ENCODE measurements at regions not wholly inside any gene's neighbourhood (a gene's known extent, or its start where the extent isn't known, plus 50 kb on each side); places are given as distances from the start of the nearest gene placed in this dataset.

GRCh38 chr2:67583185-67583584 is 186.1 kb downstream of the ETAA1 start:
- 40% methylated on average over 2 of the region's 2 CpGs for WGBS (ENCODE audit: low lambda C conversion rate)
- in situ Hi-C loops (cut with HindIII; ENCODE audit: extremely low pct_ligation_motif_present, low pct_unique_long_range_greater_than_20kb), result no loop called here
- H3K27ac ChIP-seq (ENCODE audit: extremely low read length, insufficient read depth, low read length), result no peak overlapping the region
- no peaks in the 10 kb centered on the region for H3K27me3 ChIP-seq (ENCODE audit: control insufficient read depth in 1 of 2, insufficient read depth in 2 of 2, low read length in 2 of 2)
- DNase-seq (ENCODE audit: low spot score), result no peak
- no peak overlapping the region for H3K4me2 ChIP-seq (ENCODE audit: low read depth, low read length)
- no peaks in the 10 kb centered on the region for H3K79me2 ChIP-seq (ENCODE audit: insufficient read depth, low read length)
- H3K9me3 ChIP-seq (ENCODE audit: low read length), result peaks cover 95% of the 10 kb centered on the region
- no TSS peak for BruUV-seq (replicated peaks)
- H4K20me1 ChIP-seq (ENCODE audit: insufficient read depth, low read length), result no peaks in the 10 kb centered on the region
- ATAC-seq, result no peak
- H2AFZ ChIP-seq (ENCODE audit: low read length), result no peak overlapping the region
- ChIA-PET POLR2A (no interaction called here), CTCF (ENCODE audit: low intra/inter-chr PET ratio, low total read pairs) (no interaction called here)
- H3K4me1 ChIP-seq (ENCODE audit: insufficient read depth, low read length), result no peaks in the 10 kb centered on the region
- no peaks in the 10 kb centered on the region for H3K36me3 ChIP-seq (replicated peaks in 1 of 2; ENCODE audit: control insufficient read depth in 1 of 2, insufficient read depth in 2 of 2, low read length in 2 of 2)
- TF ChIP-seq YY1 (IDR thresholded peaks at IDR 0.05; ENCODE audit: insufficient read depth, insufficient replicate concordance, low read depth, low read length) (no peak), ZNF337 (CRISPR knock-in tag; IDR thresholded peaks at IDR 0.05; ENCODE audit: borderline replicate concordance, low read depth) (peak; percentile 82; the same call in 1 of the 2 replicates), NRL (CRISPR knock-in tag; IDR thresholded peaks at IDR 0.05; ENCODE audit: borderline replicate concordance) (no peak), ZNF3 (CRISPR knock-in tag; IDR thresholded peaks at IDR 0.05) (no peak), GPBP1L1 (CRISPR knock-in tag; IDR thresholded peaks at IDR 0.05) (no peak)
- no peak overlapping the region for H3K4me3 ChIP-seq (replicated peaks in 1 of 3; ENCODE audit: insufficient read depth in 1 of 3, low read depth in 2 of 3, low read length in 3 of 3)
- intact Hi-C loops (cut with micrococcal nuclease; ENCODE audit: unreplicated experiment), result no loop called here
- no peak overlapping the region for H3K9ac ChIP-seq (ENCODE audit: insufficient read depth, low read depth, low read length)
- FAIRE-seq, result no peak

- FAIRE-seq, result no peak
- in situ Hi-C loops (cut with HindIII; ENCODE audit: extremely low pct_ligation_motif_present, low pct_unique_long_range_greater_than_20kb), result no loop called here
Measured at GRCh38 chr2:67585400-67585799, 188.3 kb downstream of the ETAA1 start.

More at GRCh38 chr2:67585400-67585799, 188.3 kb downstream of the ETAA1 start:
- no peak for TF ChIP-seq ZNF264 (CRISPR knock-in tag; IDR thresholded peaks at IDR 0.05)
- TF ChIP-seq ZNF772 (CRISPR knock-in tag; IDR thresholded peaks at IDR 0.05), result no peak
- TF ChIP-seq CC2D1A (CRISPR knock-in tag; IDR thresholded peaks at IDR 0.05), result no peak
- TF ChIP-seq ZNF781 (CRISPR knock-in tag; IDR thresholded peaks at IDR 0.05; ENCODE audit: borderline replicate concordance, not compliant biosample characterization), result no peak
- no peak for TF ChIP-seq ZMYM4 (CRISPR knock-in tag; IDR thresholded peaks at IDR 0.05)
- TF ChIP-seq ZNF629 (CRISPR knock-in tag; conservative IDR thresholded peaks at IDR 0.05), result no peak
- no peak for TF ChIP-seq ZNF331 (CRISPR knock-in tag; IDR thresholded peaks at IDR 0.05)
- TF ChIP-seq, protein P1, sequence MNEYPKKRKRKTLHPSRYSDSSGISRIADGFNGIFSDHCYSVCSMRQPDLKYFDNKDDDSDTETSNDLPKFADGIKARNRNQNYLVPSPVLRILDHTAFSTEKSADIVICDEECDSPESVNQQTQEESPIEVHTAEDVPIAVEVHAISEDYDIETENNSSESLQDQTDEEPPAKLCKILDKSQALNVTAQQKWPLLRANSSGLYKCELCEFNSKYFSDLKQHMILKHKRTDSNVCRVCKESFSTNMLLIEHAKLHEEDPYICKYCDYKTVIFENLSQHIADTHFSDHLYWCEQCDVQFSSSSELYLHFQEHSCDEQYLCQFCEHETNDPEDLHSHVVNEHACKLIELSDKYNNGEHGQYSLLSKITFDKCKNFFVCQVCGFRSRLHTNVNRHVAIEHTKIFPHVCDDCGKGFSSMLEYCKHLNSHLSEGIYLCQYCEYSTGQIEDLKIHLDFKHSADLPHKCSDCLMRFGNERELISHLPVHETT (CRISPR knock-in tag; conservative IDR thresholded peaks at IDR 0.05), result no peak
- TF ChIP-seq, protein P2, sequence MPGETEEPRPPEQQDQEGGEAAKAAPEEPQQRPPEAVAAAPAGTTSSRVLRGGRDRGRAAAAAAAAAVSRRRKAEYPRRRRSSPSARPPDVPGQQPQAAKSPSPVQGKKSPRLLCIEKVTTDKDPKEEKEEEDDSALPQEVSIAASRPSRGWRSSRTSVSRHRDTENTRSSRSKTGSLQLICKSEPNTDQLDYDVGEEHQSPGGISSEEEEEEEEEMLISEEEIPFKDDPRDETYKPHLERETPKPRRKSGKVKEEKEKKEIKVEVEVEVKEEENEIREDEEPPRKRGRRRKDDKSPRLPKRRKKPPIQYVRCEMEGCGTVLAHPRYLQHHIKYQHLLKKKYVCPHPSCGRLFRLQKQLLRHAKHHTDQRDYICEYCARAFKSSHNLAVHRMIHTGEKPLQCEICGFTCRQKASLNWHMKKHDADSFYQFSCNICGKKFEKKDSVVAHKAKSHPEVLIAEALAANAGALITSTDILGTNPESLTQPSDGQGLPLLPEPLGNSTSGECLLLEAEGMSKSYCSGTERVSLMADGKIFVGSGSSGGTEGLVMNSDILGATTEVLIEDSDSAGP (CRISPR knock-in tag; IDR thresholded peaks at IDR 0.05; ENCODE audit: borderline replicate concordance), result no peak
- no peak for TF ChIP-seq ATF7-NPFF (CRISPR knock-in tag; IDR thresholded peaks at IDR 0.05; ENCODE audit: low read depth)
- TF ChIP-seq ZNF570 (CRISPR knock-in tag; IDR thresholded peaks at IDR 0.05; ENCODE audit: borderline replicate concordance), result no peak
- no TSS peak for BruUV-seq (replicated peaks)
- H3K9ac ChIP-seq (ENCODE audit: insufficient read depth, low read depth, low read length), result no peak overlapping the region
- CTCF ChIA-PET (ENCODE audit: low intra/inter-chr PET ratio, low total read pairs), result no interaction called here
- POLR2A ChIA-PET, result no interaction called here
- H3K4me2 ChIP-seq (ENCODE audit: low read depth, low read length), result no peak overlapping the region
- no peaks in the 10 kb centered on the region for H3K27me3 ChIP-seq (ENCODE audit: control insufficient read depth in 1 of 2, insufficient read depth in 2 of 2, low read length in 2 of 2)
- no peaks in the 10 kb centered on the region for H3K79me2 ChIP-seq (ENCODE audit: insufficient read depth, low read length)
- peaks cover 83% of the 10 kb centered on the region for H3K9me3 ChIP-seq (ENCODE audit: low read length)
- no peak overlapping the region for H3K4me3 ChIP-seq (replicated peaks in 1 of 3; ENCODE audit: insufficient read depth in 1 of 3, low read depth in 2 of 3, low read length in 3 of 3)
- no peak overlapping the region for H2AFZ ChIP-seq (ENCODE audit: low read length)
- DNase-seq (ENCODE audit: low spot score), result no peak
- H4K20me1 ChIP-seq (ENCODE audit: insufficient read depth, low read length), result no peaks in the 10 kb centered on the region
- no peaks in the 10 kb centered on the region for H3K4me1 ChIP-seq (ENCODE audit: insufficient read depth, low read length)
- H3K27ac ChIP-seq (ENCODE audit: extremely low read length, insufficient read depth, low read length), result no peak overlapping the region
- no peaks in the 10 kb centered on the region for H3K36me3 ChIP-seq (replicated peaks in 1 of 2; ENCODE audit: control insufficient read depth in 1 of 2, insufficient read depth in 2 of 2, low read length in 2 of 2)
- intact Hi-C loops (cut with micrococcal nuclease; ENCODE audit: unreplicated experiment), result no loop called here
- ATAC-seq, result no peak
